ENCODE measurements at regions not wholly inside any gene's neighbourhood (a gene's known extent, or its start where the extent isn't known, plus 50 kb on each side); places are given as distances from the start of the nearest gene placed in this dataset.

DNA sequence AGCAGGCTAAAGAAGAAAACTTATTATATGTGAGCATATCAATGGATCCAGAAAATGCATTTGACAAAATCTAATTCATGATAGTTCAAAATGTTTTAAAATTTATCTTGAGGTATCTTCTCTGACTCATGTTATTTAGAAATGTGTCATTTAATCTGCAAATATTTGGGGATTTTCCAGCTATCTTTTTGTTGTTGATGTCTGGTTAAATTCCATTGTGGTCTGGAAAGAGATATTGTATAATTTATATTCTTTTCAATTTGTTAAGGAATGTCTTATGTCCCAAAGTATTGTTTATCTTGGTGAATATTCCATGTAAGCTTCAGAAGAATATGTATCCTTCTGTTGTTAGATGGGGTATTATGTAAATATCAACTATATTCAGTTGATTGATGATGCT, 942.5 kb downstream of the KCNMA1 start:
- Histone ChIP-seq H3K4me3 (ENCODE audit: low read length) (no peak overlapping the region), H3K27ac (ENCODE audit: low read length) (no peak overlapping the region), H3K27me3 (ENCODE audit: control insufficient read depth, insufficient read depth, low read length) (no peaks in the 10 kb centered on the region), H3K9me3 (ENCODE audit: control insufficient read depth, low read depth, low read length) (no peaks in the 10 kb centered on the region), H3K36me3 (ENCODE audit: control insufficient read depth, low read depth, low read length) (no peaks in the 10 kb centered on the region), H3K9ac (ENCODE audit: low read length) (no peak overlapping the region), H3K4me1 (ENCODE audit: control insufficient read depth, low read depth, low read length) (peaks cover 8% of the 10 kb centered on the region)

DNA sequence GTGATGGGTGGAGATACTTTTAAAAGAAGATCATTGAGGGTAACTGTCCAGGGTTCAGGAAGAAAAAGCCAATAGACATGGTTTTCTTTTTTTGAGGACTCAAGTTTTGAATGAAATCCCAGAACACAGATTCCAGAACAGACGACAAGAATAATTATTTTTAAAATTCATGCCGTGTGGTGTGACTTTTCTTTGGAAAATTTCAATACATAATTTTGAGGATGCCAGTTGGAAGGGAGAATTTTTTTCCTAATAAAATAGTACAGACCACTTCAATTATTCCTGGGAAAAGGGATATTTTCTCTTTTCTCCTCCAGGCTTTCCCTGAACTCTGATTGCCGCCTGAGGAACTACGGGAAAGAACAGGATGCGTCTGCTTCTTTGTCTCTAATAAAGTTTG, 951.4 kb downstream of the KCNMA1 start:
- no peaks in the 10 kb centered on the region for H3K9me3 ChIP-seq (ENCODE audit: control insufficient read depth, low read depth, low read length)
- no peaks in the 10 kb centered on the region for H3K36me3 ChIP-seq (ENCODE audit: control insufficient read depth, low read depth, low read length)
- no peak overlapping the region for H3K27ac ChIP-seq (ENCODE audit: low read length)
- no peak overlapping the region for H3K4me3 ChIP-seq (ENCODE audit: low read length)
- H3K9ac ChIP-seq (ENCODE audit: low read length), result no peak overlapping the region
- no peaks in the 10 kb centered on the region for H3K27me3 ChIP-seq (ENCODE audit: control insufficient read depth, insufficient read depth, low read length)
- H3K4me1 ChIP-seq (ENCODE audit: control insufficient read depth, low read depth, low read length), result no peaks in the 10 kb centered on the region

DNA sequence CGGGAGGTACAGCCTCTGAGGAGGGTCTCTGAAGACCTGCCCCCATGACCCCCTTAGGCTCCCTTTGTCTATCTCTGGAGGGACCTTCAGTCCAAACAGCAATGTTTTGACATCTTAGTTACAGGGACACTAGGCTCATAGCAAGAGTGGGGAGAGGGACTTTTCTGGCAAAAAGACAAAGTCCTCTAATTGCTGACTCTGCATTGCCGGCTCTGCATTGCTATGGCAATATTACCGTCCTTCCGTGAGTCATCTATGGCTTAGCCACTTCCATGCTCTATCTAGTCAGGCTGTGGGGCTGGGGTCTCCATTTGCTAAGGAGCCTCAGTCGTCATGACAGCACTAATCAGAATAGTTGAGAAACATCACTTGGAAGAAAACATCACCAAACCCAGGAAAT, 952.6 kb downstream of the KCNMA1 start:
- Histone ChIP-seq H3K9me3 (ENCODE audit: control insufficient read depth, low read depth, low read length) (no peaks in the 10 kb centered on the region), H3K9ac (ENCODE audit: low read length) (no peak overlapping the region), H3K36me3 (ENCODE audit: control insufficient read depth, low read depth, low read length) (no peaks in the 10 kb centered on the region), H3K27me3 (ENCODE audit: control insufficient read depth, insufficient read depth, low read length) (no peaks in the 10 kb centered on the region), H3K4me3 (ENCODE audit: low read length) (no peak overlapping the region), H3K4me1 (ENCODE audit: control insufficient read depth, low read depth, low read length) (no peaks in the 10 kb centered on the region), H3K27ac (ENCODE audit: low read length) (no peak overlapping the region)

DNA sequence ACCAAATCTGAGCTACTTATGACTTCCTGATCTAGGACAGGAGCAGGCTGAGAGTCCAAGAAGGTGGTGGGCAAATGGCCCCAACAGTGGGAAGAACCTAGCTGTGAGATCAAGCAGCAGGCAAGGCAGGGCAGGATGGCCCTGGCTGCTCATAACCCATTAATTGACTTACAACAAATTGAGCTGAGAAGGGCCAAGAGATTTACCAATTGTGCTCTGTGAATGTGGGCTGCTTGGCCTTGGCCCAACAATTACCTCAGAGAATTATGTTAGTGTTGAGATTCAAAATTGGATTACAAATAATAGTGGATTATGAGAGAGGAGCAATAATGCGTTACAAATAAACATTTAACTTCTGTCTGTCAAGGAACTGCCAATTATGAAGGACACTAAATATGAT, 956.5 kb downstream of the KCNMA1 start:
- Histone ChIP-seq H3K27ac (ENCODE audit: low read length) (no peak overlapping the region), H3K4me3 (ENCODE audit: low read length) (no peak overlapping the region), H3K4me1 (ENCODE audit: control insufficient read depth, low read depth, low read length) (no peaks in the 10 kb centered on the region), H3K9ac (ENCODE audit: low read length) (no peak overlapping the region), H3K9me3 (ENCODE audit: control insufficient read depth, low read depth, low read length) (no peaks in the 10 kb centered on the region), H3K27me3 (ENCODE audit: control insufficient read depth, insufficient read depth, low read length) (no peaks in the 10 kb centered on the region), H3K36me3 (ENCODE audit: control insufficient read depth, low read depth, low read length) (no peaks in the 10 kb centered on the region)

DNA sequence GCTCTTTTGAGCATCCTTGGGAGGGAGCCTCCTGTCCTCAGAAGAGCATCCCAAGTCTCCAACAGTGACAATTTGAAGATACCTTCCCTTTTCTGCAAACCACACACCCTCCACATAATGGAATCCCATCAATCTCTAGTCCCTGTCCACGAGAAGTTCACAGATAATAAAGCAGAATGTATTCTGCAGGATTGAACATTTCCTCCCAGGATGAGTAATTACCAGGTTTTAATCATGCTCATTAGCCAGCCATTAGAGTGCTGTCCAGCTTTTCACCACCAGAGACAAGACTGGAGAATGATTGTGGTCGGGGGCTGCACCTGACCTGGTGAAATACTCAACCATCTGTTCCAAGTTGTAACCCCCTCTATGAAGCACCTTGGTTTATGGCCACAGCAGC, 958.6 kb downstream of the KCNMA1 start:
- Histone ChIP-seq H3K27ac (ENCODE audit: low read length) (no peak overlapping the region), H3K9me3 (ENCODE audit: control insufficient read depth, low read depth, low read length) (no peaks in the 10 kb centered on the region), H3K4me3 (ENCODE audit: low read length) (no peak overlapping the region), H3K36me3 (ENCODE audit: control insufficient read depth, low read depth, low read length) (no peaks in the 10 kb centered on the region), H3K4me1 (ENCODE audit: control insufficient read depth, low read depth, low read length) (no peaks in the 10 kb centered on the region), H3K27me3 (ENCODE audit: control insufficient read depth, insufficient read depth, low read length) (no peaks in the 10 kb centered on the region), H3K9ac (ENCODE audit: low read length) (no peak overlapping the region)

DNA sequence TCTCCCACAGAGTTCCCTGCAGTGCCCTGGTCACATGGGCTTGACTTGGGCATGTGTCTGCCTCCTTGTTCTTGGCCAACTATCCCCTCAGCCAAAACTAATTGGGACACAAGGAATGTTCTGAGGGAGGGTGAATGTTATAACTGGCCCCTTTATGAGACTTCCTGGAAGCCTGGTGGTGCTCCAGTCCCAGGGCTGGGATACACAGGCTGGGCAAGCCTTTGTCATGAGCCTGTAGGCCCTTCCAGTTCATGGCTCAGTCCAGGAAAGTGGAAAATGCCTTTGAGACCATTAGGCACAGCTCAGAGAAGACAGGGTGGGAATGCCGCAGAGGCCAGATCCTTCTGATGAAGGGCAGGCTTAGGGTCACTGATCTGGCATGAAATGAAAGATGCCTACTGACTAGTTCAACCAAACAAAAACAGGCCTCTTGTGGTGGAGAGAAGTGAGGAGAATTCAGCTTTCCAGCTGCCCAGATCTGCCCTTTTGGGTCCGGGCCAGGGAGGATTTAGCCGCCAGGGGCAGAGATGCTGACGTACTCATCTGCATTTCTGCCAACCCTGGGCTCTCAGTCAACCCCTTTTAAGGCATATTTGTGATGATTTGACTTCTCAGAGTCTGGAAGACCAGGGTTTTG, 961.5 kb downstream of the KCNMA1 start:
- Histone ChIP-seq H3K9me3 (ENCODE audit: control insufficient read depth, low read depth, low read length) (no peaks in the 10 kb centered on the region), H3K9ac (ENCODE audit: low read length) (no peak overlapping the region), H3K4me3 (ENCODE audit: low read length) (no peak overlapping the region), H3K27me3 (ENCODE audit: control insufficient read depth, insufficient read depth, low read length) (no peaks in the 10 kb centered on the region), H3K4me1 (ENCODE audit: control insufficient read depth, low read depth, low read length) (no peaks in the 10 kb centered on the region), H3K27ac (ENCODE audit: low read length) (no peak overlapping the region), H3K36me3 (ENCODE audit: control insufficient read depth, low read depth, low read length) (no peaks in the 10 kb centered on the region)

DNA sequence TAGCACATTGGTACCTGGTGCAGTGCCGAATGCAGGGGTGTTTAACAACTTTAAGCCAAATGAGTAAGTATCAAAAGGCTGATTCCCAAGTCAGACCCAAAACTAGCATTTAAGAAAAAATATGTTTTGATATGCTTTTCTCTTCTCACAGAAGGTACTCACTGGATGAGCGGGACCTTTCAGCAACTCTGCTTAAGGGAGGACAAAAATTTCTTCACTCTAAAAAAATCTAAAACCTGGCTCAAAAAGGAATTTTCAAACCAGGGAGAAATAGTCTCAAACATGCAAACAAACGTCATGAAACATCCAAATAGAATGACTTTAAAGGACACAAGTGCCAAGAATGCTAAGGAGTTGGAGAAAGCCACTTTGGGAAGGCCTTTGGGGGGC, 962.1 kb downstream of the KCNMA1 start:
- H3K4me1 ChIP-seq (ENCODE audit: control insufficient read depth, low read depth, low read length), result no peaks in the 10 kb centered on the region
- no peaks in the 10 kb centered on the region for H3K27me3 ChIP-seq (ENCODE audit: control insufficient read depth, insufficient read depth, low read length)
- H3K36me3 ChIP-seq (ENCODE audit: control insufficient read depth, low read depth, low read length), result no peaks in the 10 kb centered on the region
- no peak overlapping the region for H3K4me3 ChIP-seq (ENCODE audit: low read length)
- H3K9me3 ChIP-seq (ENCODE audit: control insufficient read depth, low read depth, low read length), result no peaks in the 10 kb centered on the region
- no peak overlapping the region for H3K27ac ChIP-seq (ENCODE audit: low read length)
- no peak overlapping the region for H3K9ac ChIP-seq (ENCODE audit: low read length)

DNA sequence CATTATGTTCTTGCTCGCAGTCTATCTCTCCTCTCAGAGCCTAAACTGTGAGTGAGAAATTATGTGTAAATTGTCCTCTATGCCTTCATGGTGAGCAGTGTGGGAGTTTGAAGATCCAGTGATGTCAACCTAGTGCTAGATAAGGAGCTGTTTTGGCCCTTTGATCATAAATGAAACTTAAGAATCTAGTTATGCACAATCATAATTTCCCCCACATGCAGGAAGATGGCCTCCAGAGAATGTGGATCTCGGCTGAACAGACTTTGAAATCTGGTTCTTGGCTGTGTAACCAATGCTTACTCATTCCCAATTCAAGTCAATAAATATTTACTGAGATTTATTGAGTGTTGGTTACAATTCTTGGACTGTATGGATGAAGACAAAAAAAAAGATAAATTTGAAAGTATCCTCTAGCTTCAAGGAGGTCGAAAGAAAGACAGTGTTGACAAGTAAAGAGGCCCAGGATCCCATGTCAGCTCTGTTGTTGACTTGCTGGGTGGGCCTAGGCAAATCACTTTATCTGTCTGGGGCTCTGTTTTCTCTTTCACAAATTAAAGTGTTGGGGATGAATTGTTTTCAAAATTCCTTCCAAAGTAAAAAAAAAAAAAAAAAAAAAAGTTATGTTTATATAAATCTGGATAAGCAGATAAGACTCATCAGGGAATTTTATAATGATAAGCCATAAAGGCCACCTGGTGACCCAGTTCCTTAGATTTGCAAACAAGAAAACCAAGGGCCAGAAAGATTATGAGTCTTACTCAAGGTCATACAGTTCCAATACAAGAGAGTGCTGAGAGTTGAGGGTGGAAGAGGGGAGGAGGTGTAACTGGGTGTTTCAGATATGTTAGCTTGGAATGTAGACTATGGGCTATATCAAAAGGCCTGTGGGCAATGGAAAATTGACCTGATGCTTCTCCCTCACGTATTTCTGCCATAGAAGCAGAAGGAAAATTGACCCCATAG, 969.9 kb downstream of the KCNMA1 start:
- Histone ChIP-seq H3K36me3 (ENCODE audit: control insufficient read depth, low read depth, low read length) (no peaks in the 10 kb centered on the region), H3K4me3 (ENCODE audit: low read length) (no peak overlapping the region), H3K27me3 (ENCODE audit: control insufficient read depth, insufficient read depth, low read length) (no peaks in the 10 kb centered on the region), H3K9ac (ENCODE audit: low read length) (no peak overlapping the region), H3K9me3 (ENCODE audit: control insufficient read depth, low read depth, low read length) (no peaks in the 10 kb centered on the region), H3K27ac (ENCODE audit: low read length) (no peak overlapping the region), H3K4me1 (ENCODE audit: control insufficient read depth, low read depth, low read length) (no peaks in the 10 kb centered on the region)

DNA sequence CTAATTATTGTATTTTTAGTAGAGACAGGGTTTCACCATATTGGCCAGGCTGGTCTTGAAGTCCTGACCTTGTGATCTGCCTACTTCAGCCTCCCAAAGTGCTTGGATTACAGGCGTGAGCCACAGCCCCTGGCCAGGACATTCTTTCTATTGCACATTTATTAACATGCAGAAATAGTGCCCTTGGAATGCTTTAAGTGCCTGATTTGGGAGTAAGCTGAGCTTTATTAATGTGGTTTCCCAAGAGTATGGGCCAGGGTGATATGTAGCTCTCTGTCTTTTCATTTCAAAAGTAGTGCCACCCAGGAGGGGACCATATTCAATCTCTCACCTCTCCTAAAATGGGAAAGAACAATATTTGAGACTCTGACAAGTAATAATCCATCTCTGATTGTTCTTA, 970.7 kb downstream of the KCNMA1 start:
- H3K27me3 ChIP-seq (ENCODE audit: control insufficient read depth, insufficient read depth, low read length), result no peaks in the 10 kb centered on the region
- no peak overlapping the region for H3K27ac ChIP-seq (ENCODE audit: low read length)
- H3K9me3 ChIP-seq (ENCODE audit: control insufficient read depth, low read depth, low read length), result no peaks in the 10 kb centered on the region
- no peaks in the 10 kb centered on the region for H3K36me3 ChIP-seq (ENCODE audit: control insufficient read depth, low read depth, low read length)
- H3K4me1 ChIP-seq (ENCODE audit: control insufficient read depth, low read depth, low read length), result no peaks in the 10 kb centered on the region
- H3K4me3 ChIP-seq (ENCODE audit: low read length), result no peak overlapping the region
- H3K9ac ChIP-seq (ENCODE audit: low read length), result no peak overlapping the region

DNA sequence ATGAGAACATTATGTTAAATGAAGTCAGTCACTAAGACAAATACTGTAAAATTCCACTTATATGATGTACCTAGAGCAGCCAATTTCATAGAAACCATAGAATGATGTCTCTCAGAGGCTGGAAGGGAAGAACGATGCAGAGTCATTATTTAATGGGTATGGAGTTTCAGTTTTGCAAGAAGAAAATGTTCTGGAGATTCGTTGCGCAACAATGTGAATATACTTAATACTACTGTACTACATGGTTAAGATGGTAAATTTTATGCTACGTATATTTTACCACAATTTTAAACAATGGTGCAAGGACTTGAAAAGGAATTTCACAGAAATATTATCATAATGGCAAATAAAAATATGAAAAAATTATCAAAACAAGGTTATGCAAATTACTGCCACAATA, 972.6 kb downstream of the KCNMA1 start:
- H3K9ac ChIP-seq (ENCODE audit: low read length), result no peak overlapping the region
- no peaks in the 10 kb centered on the region for H3K4me1 ChIP-seq (ENCODE audit: control insufficient read depth, low read depth, low read length)

DNA sequence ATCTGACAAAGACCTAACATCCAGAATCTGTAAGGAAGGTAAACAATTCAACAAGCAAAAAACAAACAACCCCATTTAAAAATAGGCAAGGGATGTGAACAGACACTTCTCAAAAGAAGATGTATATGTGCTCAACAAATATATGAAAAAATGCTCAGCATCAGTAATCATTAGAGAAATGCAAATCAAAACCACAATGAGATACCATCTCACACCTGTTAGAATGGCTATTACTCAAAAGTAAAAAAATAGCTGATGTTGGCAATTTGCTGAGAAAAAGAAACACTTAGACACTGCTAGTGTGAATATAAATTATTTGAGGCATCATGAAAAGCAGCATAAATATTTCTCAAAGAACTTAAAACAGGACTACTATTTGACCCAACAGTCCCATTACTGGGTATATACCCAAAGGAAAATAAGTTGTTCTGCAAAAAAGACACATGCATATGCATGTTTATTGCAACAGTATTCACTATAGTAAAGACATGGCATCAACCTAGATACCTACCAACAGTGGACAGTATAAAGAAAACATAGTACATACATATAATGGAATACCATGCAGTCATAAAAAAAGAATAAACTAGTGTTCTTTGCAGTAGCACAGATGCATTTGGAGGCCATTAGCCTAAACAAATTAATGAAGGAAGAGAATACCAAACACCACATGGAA, 980.1 kb downstream of the KCNMA1 start:
- no peak overlapping the region for H3K27ac ChIP-seq (ENCODE audit: low read length)

More for the DNA sequence above, 972.6 kb downstream of the KCNMA1 start:
- H3K27ac ChIP-seq (ENCODE audit: low read length), result no peak overlapping the region
- no peaks in the 10 kb centered on the region for H3K27me3 ChIP-seq (ENCODE audit: control insufficient read depth, insufficient read depth, low read length)
- H3K4me3 ChIP-seq (ENCODE audit: low read length), result no peak overlapping the region
- no peaks in the 10 kb centered on the region for H3K36me3 ChIP-seq (ENCODE audit: control insufficient read depth, low read depth, low read length)
- H3K9me3 ChIP-seq (ENCODE audit: control insufficient read depth, low read depth, low read length), result no peaks in the 10 kb centered on the region

More for the DNA sequence above, 980.1 kb downstream of the KCNMA1 start:
- Histone ChIP-seq H3K9ac (ENCODE audit: low read length) (no peak overlapping the region), H3K9me3 (ENCODE audit: control insufficient read depth, low read depth, low read length) (no peaks in the 10 kb centered on the region), H3K4me1 (ENCODE audit: control insufficient read depth, low read depth, low read length) (no peaks in the 10 kb centered on the region), H3K4me3 (ENCODE audit: low read length) (no peak overlapping the region), H3K36me3 (ENCODE audit: control insufficient read depth, low read depth, low read length) (no peaks in the 10 kb centered on the region), H3K27me3 (ENCODE audit: control insufficient read depth, insufficient read depth, low read length) (no peaks in the 10 kb centered on the region)

Measured in iPS-18a (cell line).